ENCODE measurements at regions not wholly inside any gene's neighbourhood (a gene's known extent, or its start where the extent isn't known, plus 50 kb on each side); places are given as distances from the start of the nearest gene placed in this dataset.

GRCh38 chr2:145573608-145574007 is 1053.7 kb upstream of the ZEB2 start:
- no peaks in the 10 kb centered on the region for H3K9me3 ChIP-seq (ENCODE audit: control insufficient read depth in 2 of 3, insufficient read depth in 1 of 3, low read length in 3 of 3)
- FAIRE-seq (no peak), DNase-seq (no peak)
- no peak for TF ChIP-seq CTCF (IDR thresholded peaks at IDR 0.05; ENCODE audit: borderline replicate concordance, extremely low read depth, insufficient read depth)
- no peak overlapping the region for H3K9ac ChIP-seq (ENCODE audit: low read length in 3 of 3)
- H3K27ac ChIP-seq (ENCODE audit: low read depth in 2 of 2, low read length in 2 of 2): no peak overlapping the region
- no peaks in the 10 kb centered on the region for H3K36me3 ChIP-seq (ENCODE audit: control insufficient read depth in 2 of 3, insufficient read depth in 3 of 3, low read length in 3 of 3)
- no peak overlapping the region for H3K4me3 ChIP-seq (ENCODE audit: low read length in 3 of 3)
- H3K4me1 ChIP-seq (ENCODE audit: control insufficient read depth in 2 of 3, insufficient read depth in 2 of 3, low read depth in 1 of 3, low read length in 3 of 3): no peaks in the 10 kb centered on the region
- intact Hi-C loops (cut with DNase I): no loop called here
- H3K27me3 ChIP-seq (ENCODE audit: control insufficient read depth, insufficient read depth, low read length): no peaks in the 10 kb centered on the region

DNA sequence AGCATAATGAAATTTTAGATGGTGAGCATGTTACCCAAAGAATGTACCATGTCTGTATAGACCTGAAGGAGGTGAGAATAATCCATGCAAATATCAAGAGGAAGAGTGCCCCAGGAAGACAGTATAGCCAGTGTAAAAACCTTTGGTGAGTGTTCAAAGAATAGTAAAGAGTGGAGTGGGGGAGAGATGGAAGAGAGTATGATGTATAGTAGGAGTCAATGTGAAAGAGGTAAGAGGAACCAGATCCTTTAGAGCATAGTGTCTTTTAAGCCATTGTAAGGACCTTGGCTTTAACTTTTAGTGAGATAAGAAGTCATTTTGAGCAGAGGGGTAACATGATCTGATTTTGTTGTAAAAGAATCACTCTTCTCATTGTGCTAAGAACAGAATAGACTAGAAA is 1052.3 kb upstream of the ZEB2 start:
- intact Hi-C loops (cut with DNase I): no loop called here
- no peaks in the 10 kb centered on the region for H3K36me3 ChIP-seq (ENCODE audit: control insufficient read depth in 2 of 3, insufficient read depth in 3 of 3, low read length in 3 of 3)

GRCh38 chr2:145569108-145569507 is 1049.2 kb upstream of the ZEB2 start:
- DNase-seq (no peak), FAIRE-seq (no peak)
- Histone ChIP-seq H3K9me3 (ENCODE audit: control insufficient read depth in 2 of 3, insufficient read depth in 1 of 3, low read length in 3 of 3) (no peaks in the 10 kb centered on the region), H3K27me3 (ENCODE audit: control insufficient read depth, insufficient read depth, low read length) (no peaks in the 10 kb centered on the region), H3K36me3 (ENCODE audit: control insufficient read depth in 2 of 3, insufficient read depth in 3 of 3, low read length in 3 of 3) (no peaks in the 10 kb centered on the region), H3K4me1 (ENCODE audit: control insufficient read depth in 2 of 3, insufficient read depth in 2 of 3, low read depth in 1 of 3, low read length in 3 of 3) (no peaks in the 10 kb centered on the region), H3K9ac (ENCODE audit: low read length in 3 of 3) (no peak overlapping the region), H3K4me3 (ENCODE audit: low read length in 3 of 3) (no peak overlapping the region), H3K27ac (ENCODE audit: low read depth in 2 of 2, low read length in 2 of 2) (no peak overlapping the region)
- intact Hi-C loops (cut with DNase I): no loop called here
- TF ChIP-seq CTCF (IDR thresholded peaks at IDR 0.05; ENCODE audit: borderline replicate concordance, extremely low read depth, insufficient read depth): no peak

More for the DNA sequence above, 1052.3 kb upstream of the ZEB2 start:
- Histone ChIP-seq H3K4me1 (ENCODE audit: control insufficient read depth in 2 of 3, insufficient read depth in 2 of 3, low read depth in 1 of 3, low read length in 3 of 3) (no peaks in the 10 kb centered on the region), H3K9me3 (ENCODE audit: control insufficient read depth in 2 of 3, insufficient read depth in 1 of 3, low read length in 3 of 3) (no peaks in the 10 kb centered on the region), H3K27me3 (ENCODE audit: control insufficient read depth, insufficient read depth, low read length) (no peaks in the 10 kb centered on the region), H3K4me3 (ENCODE audit: low read length in 3 of 3) (no peak overlapping the region), H3K27ac (ENCODE audit: low read depth in 2 of 2, low read length in 2 of 2) (no peak overlapping the region), H3K9ac (ENCODE audit: low read length in 3 of 3) (no peak overlapping the region)
- FAIRE-seq: no peak
- no peak for TF ChIP-seq CTCF (IDR thresholded peaks at IDR 0.05; ENCODE audit: borderline replicate concordance, extremely low read depth, insufficient read depth)
- no peak for DNase-seq

Data from kidney (tissue), 13 donors.